GM12892 (cell line): ENCODE measurements at regions not wholly inside any gene's neighbourhood (a gene's known extent, or its start where the extent isn't known, plus 50 kb on each side); places are given as distances from the start of the nearest gene placed in this dataset.

Source experiments
- DNase-seq: peaks from one replicate; pipeline ENCODE4 v3.0.0; 2011; ENCODE audit not compliant: insufficient read length
- FAIRE-seq: peaks from 2 replicates; lab custom pipeline; 2011; peaks lifted over from hg19 to GRCh38; lab: Jason Lieb, UNC
- POLR2A ChIP-seq: IDR thresholded peaks from 2 replicates; pipeline ENCODE4 v1.6.1; 2011; ENCODE audit warnings: low read depth, low read length, control low read depth
- POLR2AphosphoS5 ChIP-seq: IDR thresholded peaks from 2 replicates; pipeline ENCODE4 v1.6.1; 2011; ENCODE audit warnings: low read depth, low read length, control low read depth
- TAF1 ChIP-seq: IDR thresholded peaks from 2 replicates; pipeline ENCODE4 v1.6.1; 2011; ENCODE audit warnings: low read depth, mild to moderate bottlenecking, control low read depth, low read length, borderline replicate concordance

GRCh38 chr3:161575901-161576300, 79.3 kb downstream of the OTOL1 start:
- TF ChIP-seq POLR2A, result no peak
- no peak for TF ChIP-seq POLR2AphosphoS5
- TF ChIP-seq TAF1, result no peak
- FAIRE-seq (no peak), DNase-seq (no peak)

GRCh38 chr3:161576311-161576710, 79.7 kb downstream of the OTOL1 start:
- DNase-seq, result no peak
- TF ChIP-seq POLR2A, result no peak
- FAIRE-seq, result no peak

GRCh38 chr3:161576714-161577510, 80.3 kb downstream of the OTOL1 start:
- no peak for DNase-seq
- FAIRE-seq, result no peak
- TF ChIP-seq TAF1, result no peak

GRCh38 chr3:161577662-161578061, 81.1 kb downstream of the OTOL1 start:
- DNase-seq (no peak), FAIRE-seq (no peak)
- TF ChIP-seq POLR2AphosphoS5, result no peak
- TF ChIP-seq POLR2A, result no peak
- TF ChIP-seq TAF1, result no peak

- no peak for TF ChIP-seq TAF1
- TF ChIP-seq POLR2A, result no peak
- TF ChIP-seq POLR2AphosphoS5, result no peak
- FAIRE-seq (no peak), DNase-seq (no peak)
Observed at GRCh38 chr3:161579395-161580126, 83.0 kb downstream of the OTOL1 start.

GRCh38 chr3:161585922-161586321, 89.3 kb downstream of the OTOL1 start:
- FAIRE-seq (no peak), DNase-seq (no peak)

GRCh38 chr3:161586556-161587235, 90.1 kb downstream of the OTOL1 start:
- FAIRE-seq, result no peak
- DNase-seq, result no peak
- TF ChIP-seq POLR2A, result no peak
- TF ChIP-seq TAF1, result no peak
- TF ChIP-seq POLR2AphosphoS5, result no peak

More at GRCh38 chr3:161585922-161586321, 89.3 kb downstream of the OTOL1 start:
- TF ChIP-seq POLR2A (no peak), TAF1 (no peak), POLR2AphosphoS5 (no peak)

- TF ChIP-seq POLR2A (no peak), TAF1 (no peak), POLR2AphosphoS5 (no peak)
- FAIRE-seq (no peak), DNase-seq (no peak)
Observed at GRCh38 chr3:161598639-161599038, 102.0 kb downstream of the OTOL1 start.

- TF ChIP-seq POLR2AphosphoS5, result no peak
- no peak for TF ChIP-seq POLR2A
- TF ChIP-seq TAF1, result no peak
- DNase-seq (no peak), FAIRE-seq (no peak)
Observed at GRCh38 chr3:161599697-161600096, 103.1 kb downstream of the OTOL1 start.

- TF ChIP-seq TAF1 (no peak), POLR2A (no peak), POLR2AphosphoS5 (no peak)
Observed at GRCh38 chr3:161600173-161600572, 103.6 kb downstream of the OTOL1 start.

GRCh38 chr3:161602475-161602874, 105.9 kb downstream of the OTOL1 start:
- TF ChIP-seq TAF1 (no peak), POLR2A (no peak), POLR2AphosphoS5 (no peak)
- DNase-seq (no peak), FAIRE-seq (no peak)

More at GRCh38 chr3:161600173-161600572, 103.6 kb downstream of the OTOL1 start:
- FAIRE-seq (no peak), DNase-seq (no peak)

GRCh38 chr3:161602918-161603317, 106.3 kb downstream of the OTOL1 start:
- no peak for FAIRE-seq
- no peak for DNase-seq
- TF ChIP-seq POLR2A (no peak), TAF1 (no peak), POLR2AphosphoS5 (no peak)
